ENCODE measurements at regions not wholly inside any gene's neighbourhood (a gene's known extent, or its start where the extent isn't known, plus 50 kb on each side); places are given as distances from the start of the nearest gene placed in this dataset.
"Not testable (repeated sequence)": the region's sequence is repeated elsewhere in the genome, so short reads cannot be mapped to it uniquely, and the experiment has no call there.

DNA sequence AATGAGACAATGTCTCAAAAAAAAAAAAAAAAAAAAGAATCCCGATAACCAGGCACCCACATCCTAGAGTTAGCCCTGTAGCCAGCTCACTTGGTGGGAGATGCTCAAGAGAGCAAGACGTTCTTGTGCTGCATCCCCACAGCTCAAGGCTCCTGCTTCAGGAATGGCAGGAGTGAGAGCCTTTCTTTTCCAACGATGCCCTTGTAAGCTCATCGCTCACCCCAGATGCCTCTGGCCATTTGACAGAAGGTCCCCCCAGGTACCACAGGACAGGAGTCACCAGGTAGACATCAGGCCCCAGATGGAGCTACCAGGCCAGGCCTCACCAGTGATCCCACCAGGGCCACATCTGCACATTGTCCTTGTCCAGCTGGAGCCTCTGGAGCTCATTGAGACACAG is 385.5 kb upstream of the TPTE start:
- not testable (repeated sequence) for TF ChIP-seq EP300, POLR2AphosphoS5, POLR2A (IDR thresholded peaks at IDR 0.05)
- TF ChIP-seq, protein P1, sequence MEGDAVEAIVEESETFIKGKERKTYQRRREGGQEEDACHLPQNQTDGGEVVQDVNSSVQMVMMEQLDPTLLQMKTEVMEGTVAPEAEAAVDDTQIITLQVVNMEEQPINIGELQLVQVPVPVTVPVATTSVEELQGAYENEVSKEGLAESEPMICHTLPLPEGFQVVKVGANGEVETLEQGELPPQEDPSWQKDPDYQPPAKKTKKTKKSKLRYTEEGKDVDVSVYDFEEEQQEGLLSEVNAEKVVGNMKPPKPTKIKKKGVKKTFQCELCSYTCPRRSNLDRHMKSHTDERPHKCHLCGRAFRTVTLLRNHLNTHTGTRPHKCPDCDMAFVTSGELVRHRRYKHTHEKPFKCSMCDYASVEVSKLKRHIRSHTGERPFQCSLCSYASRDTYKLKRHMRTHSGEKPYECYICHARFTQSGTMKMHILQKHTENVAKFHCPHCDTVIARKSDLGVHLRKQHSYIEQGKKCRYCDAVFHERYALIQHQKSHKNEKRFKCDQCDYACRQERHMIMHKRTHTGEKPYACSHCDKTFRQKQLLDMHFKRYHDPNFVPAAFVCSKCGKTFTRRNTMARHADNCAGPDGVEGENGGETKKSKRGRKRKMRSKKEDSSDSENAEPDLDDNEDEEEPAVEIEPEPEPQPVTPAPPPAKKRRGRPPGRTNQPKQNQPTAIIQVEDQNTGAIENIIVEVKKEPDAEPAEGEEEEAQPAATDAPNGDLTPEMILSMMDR (IDR thresholded peaks at IDR 0.05) = not testable (repeated sequence)

Data from suprapubic skin (tissue), 4 donors.